Prostate gland (tissue), 2 donors: ENCODE measurements at regions not wholly inside any gene's neighbourhood (a gene's known extent, or its start where the extent isn't known, plus 50 kb on each side); places are given as distances from the start of the nearest gene placed in this dataset.

Experiments used
- CTCF ChIP-seq, 4 experiments: fragments of 200-600 bp in 2 of 4; fragments of 450-650 bp in 2 of 4; sonication (generic) in 2 of 4; IDR thresholded peaks; 1 replicate in 3 of 4; 2 replicates in 1 of 4; pipeline ENCODE4 v1.5.1; 2016 to 2019; ENCODE audit warnings: antibody characterized with exemption in 4 of 4, mild to moderate bottlenecking in 2 of 4, moderate library complexity in 2 of 4
- POLR2A ChIP-seq: fragments of 450-650 bp; IDR thresholded peaks from one replicate; pipeline ENCODE4 v1.6.1; 2016; ENCODE audit warnings: antibody characterized with exemption, mild to moderate bottlenecking

GRCh38 chr2:96423828-96424227 is 81.3 kb downstream of the NEURL3 start:
- TF ChIP-seq POLR2A (no peak), CTCF (IDR thresholded peaks at IDR 0.05) (no peak)
